Endothelial cell of hepatic sinusoid (primary cell): ENCODE measurements at regions not wholly inside any gene's neighbourhood (a gene's known extent, or its start where the extent isn't known, plus 50 kb on each side); places are given as distances from the start of the nearest gene placed in this dataset.

Experiments used
- in situ Hi-C: cut with HindIII; loops from 2 replicates; pipeline ENCODE4 v1.10.0; 2017; ENCODE audit warnings: low sequenced_read_pairs

DNA sequence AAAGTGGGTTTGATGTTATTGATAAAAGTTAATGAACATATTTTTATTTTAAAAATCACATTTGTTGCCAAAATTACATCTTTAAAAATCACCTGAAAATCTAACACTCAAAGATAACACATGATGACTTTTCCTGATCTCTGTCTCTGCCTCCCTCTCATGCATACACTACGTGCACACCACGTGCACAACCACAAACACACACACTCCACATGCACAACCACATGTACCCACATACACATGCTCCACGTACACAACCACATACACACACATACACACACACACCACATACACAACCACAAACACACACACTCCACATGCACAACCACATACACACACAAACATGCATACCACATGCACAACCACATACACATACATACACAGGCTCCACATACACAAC lies 61.8 kb upstream of the TMEM132C start:
- in situ Hi-C loops, result no loop called here

DNA sequence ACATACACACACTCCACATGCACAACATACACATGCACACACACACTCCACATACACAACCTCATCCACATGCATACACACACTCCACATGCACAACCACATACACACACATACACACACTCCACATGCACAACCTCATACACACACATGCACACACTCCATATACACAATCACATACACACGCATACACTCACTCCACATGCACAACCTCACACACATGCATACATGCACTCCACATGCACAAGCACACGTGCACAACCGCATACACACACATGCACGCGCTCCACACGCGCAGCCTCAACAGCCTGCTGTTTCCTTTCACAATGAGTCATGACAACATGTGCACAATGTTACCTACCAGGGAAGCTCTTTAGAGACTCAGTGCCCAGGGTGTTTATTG lies 61.2 kb upstream of the TMEM132C start:
- in situ Hi-C loops, result no loop called here
